AG09319 (cell line): ENCODE measurements at regions not wholly inside any gene's neighbourhood (a gene's known extent, or its start where the extent isn't known, plus 50 kb on each side); places are given as distances from the start of the nearest gene placed in this dataset.

Source experiments
- DNase-seq: peaks from one replicate; pipeline ENCODE4 v3.0.0-alpha.2; 2010; ENCODE audit warnings: low read depth; ENCODE audit errors: extremely low read depth
- TF ChIP-seq, protein P1 (sequence below): IDR thresholded peaks from 2 replicates; pipeline ENCODE4 v1.5.1; 2011; ENCODE audit warnings: low read depth, mild to moderate bottlenecking, inconsistent platforms, low read length, moderate library complexity

- TF ChIP-seq, protein P1, sequence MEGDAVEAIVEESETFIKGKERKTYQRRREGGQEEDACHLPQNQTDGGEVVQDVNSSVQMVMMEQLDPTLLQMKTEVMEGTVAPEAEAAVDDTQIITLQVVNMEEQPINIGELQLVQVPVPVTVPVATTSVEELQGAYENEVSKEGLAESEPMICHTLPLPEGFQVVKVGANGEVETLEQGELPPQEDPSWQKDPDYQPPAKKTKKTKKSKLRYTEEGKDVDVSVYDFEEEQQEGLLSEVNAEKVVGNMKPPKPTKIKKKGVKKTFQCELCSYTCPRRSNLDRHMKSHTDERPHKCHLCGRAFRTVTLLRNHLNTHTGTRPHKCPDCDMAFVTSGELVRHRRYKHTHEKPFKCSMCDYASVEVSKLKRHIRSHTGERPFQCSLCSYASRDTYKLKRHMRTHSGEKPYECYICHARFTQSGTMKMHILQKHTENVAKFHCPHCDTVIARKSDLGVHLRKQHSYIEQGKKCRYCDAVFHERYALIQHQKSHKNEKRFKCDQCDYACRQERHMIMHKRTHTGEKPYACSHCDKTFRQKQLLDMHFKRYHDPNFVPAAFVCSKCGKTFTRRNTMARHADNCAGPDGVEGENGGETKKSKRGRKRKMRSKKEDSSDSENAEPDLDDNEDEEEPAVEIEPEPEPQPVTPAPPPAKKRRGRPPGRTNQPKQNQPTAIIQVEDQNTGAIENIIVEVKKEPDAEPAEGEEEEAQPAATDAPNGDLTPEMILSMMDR, result no peak
- no peak for DNase-seq
Measured at GRCh38 chr1:99163671-99164070, 100.6 kb upstream of the PLPPR4 start.

DNA sequence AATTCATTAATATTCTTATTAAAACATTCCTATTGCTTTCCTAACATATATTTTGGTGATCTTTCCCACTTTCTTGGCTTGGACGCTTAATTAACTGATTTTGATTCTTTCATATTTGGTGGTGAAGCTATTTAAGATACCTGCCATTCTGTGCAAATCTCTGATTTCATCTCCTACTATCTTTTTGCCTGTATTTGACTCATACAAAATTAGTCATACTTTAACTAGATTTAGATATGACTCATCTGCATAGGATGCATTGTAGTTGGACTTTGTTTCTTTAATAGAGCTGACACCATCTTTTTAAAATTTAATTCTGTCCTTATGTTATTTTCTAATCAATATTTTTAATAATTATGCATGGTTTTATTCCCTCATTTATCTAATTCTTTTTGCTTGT lies 93.8 kb upstream of the PLPPR4 start:
- TF ChIP-seq, protein P1, result no peak
- DNase-seq, result no peak

DNA sequence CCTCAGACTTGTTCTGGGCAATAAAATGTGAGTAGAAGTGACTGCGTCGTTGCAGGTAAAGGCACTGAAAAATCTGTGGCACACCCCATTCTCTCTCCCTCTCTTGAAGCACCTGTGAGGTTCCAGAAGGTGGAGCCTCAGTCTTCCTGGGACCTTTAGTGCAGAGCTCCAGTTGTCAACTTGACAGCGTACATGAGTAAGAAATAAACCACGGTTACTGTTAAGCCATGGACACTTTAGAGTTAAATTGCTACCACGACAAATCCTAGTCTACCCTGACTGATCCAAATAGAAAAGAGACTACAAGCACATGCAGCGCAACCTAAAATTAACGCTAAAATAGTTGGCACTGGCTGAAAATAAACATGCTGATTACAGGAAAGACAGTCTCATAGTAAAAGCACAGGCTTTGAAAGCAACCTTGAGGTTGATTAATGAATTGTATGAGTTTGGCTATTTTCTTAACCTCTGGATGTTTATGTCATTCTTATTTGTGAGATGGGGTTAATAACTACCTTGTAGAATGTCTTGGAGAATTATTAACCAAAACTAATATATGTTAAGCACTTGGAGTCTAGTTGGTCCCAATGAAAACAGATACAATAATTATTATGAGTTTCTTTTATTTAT lies 93.0 kb upstream of the PLPPR4 start:
- TF ChIP-seq, protein P1, result no peak
- no peak for DNase-seq

DNA sequence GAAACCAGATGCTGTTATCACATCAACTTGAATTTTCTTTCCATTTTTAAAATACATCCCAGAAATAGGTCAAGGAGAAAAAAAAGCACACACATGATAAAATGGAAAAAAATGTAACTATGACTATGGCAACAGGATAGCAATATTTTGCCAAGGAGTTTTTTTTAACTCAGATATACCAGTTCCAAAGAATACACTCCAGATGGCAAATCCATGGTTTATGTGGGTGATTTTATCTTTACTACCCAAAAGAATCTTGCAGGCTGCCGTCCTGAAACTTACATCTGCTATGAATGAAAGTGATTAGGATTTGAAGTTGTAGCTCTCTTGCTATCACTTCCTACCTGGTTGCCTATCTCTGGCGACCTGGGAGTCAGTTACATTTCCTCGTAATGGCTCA lies 91.0 kb upstream of the PLPPR4 start:
- TF ChIP-seq, protein P1, result no peak
- no peak for DNase-seq

GRCh38 chr1:99173900-99174299 lies 90.4 kb upstream of the PLPPR4 start:
- TF ChIP-seq, protein P1, result no peak
- no peak for DNase-seq

- TF ChIP-seq, protein P1, result no peak
- no peak for DNase-seq
Measured at GRCh38 chr1:99176753-99177152, 87.5 kb upstream of the PLPPR4 start.

DNA sequence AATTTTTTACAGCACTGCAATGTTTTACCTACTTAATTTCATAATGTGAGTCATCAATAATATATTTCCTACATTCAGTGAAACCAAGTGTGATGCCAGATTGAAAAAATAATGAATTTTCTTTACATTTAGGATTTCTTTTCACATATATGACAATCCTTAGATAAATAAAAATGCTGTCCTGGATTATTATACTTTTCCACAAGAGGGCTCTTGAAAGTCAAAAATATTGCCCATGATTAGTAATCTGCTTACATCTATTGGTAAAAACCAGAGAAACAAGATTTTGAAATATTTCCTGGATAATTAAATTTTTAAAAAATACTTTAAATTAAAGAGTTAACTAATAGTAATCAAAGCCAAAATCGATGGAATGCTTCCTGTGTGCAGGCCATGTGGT lies 86.8 kb upstream of the PLPPR4 start:
- no peak for DNase-seq
- TF ChIP-seq, protein P1, result no peak
